ENCODE measurements at regions not wholly inside any gene's neighbourhood (a gene's known extent, or its start where the extent isn't known, plus 50 kb on each side); places are given as distances from the start of the nearest gene placed in this dataset.

DNA sequence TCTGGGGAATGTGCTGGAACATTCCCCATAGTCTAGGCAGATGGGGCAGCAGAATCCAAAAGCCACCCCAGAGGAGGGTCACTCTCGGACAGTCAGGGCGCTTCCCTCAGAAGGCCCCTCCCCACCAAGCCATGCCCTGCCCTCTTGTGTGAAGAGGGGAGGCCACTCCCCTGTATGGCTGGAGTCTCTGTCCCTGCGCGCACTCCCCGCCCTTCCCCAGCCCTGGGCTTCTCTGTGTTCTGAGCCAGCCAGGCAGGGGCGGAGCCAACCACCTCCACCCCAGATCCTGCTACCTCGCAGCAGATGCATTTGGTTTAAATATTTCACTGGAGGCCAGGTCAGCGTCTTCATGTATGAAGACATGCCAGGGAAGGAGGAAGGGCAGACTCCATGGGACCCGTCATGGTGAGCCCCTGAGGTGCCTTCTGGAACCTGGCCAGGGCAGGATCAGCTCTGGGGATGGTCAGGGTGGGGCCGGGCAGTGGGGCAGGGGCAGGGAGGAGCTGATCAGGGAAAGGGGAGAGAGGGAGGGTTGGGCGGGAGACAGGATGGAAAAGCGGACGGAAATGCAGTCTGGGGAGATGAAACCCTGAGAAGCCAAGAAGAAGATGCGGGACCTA lies 107.3 kb downstream of the ADRA2C start:
- TF ChIP-seq EZH2 (IDR thresholded peaks at IDR 0.05; ENCODE audit: borderline replicate concordance, insufficient read depth, low read length, poor library complexity, severe bottlenecking) (no peak), EP300 (conservative IDR thresholded peaks at IDR 0.05; ENCODE audit: poor library complexity, severe bottlenecking) (no peak)
- Histone ChIP-seq H3K27ac (ENCODE audit: low read length) (no peak overlapping the region), H3K9me2 (ENCODE audit: insufficient read depth, low read length) (no peaks in the 10 kb centered on the region), H3K4me3 (ENCODE audit: low read length) (no peak overlapping the region), H3K9me3 (ENCODE audit: low read length) (no peaks in the 10 kb centered on the region), H3K27me3 (ENCODE audit: insufficient read depth, low read depth, low read length) (peaks cover 45% of the 10 kb centered on the region), H3K79me2 (replicated peaks; ENCODE audit: insufficient read depth, low read length) (no peaks in the 10 kb centered on the region), H3K9ac (ENCODE audit: low read length) (no peak overlapping the region), H4K20me1 (ENCODE audit: insufficient read depth) (no peaks in the 10 kb centered on the region), H3K36me3 (ENCODE audit: insufficient read depth, low read length) (no peaks in the 10 kb centered on the region), H3K4me2 (ENCODE audit: low read length) (no peak overlapping the region), H2AFZ (ENCODE audit: low read depth, low read length) (no peak overlapping the region), H3F3A (ENCODE audit: insufficient read depth, low read length, poor library complexity, severe bottlenecking) (no peaks in the 10 kb centered on the region)

GRCh38 chr4:3874028-3874415 lies 107.8 kb downstream of the ADRA2C start:
- Histone ChIP-seq H3K27ac (ENCODE audit: low read length) (no peak overlapping the region), H3F3A (ENCODE audit: insufficient read depth, low read length, poor library complexity, severe bottlenecking) (no peaks in the 10 kb centered on the region), H2AFZ (ENCODE audit: low read depth, low read length) (no peak overlapping the region), H3K9ac (ENCODE audit: low read length) (no peak overlapping the region), H4K20me1 (ENCODE audit: insufficient read depth) (no peaks in the 10 kb centered on the region), H3K79me2 (replicated peaks; ENCODE audit: insufficient read depth, low read length) (no peaks in the 10 kb centered on the region), H3K9me2 (ENCODE audit: insufficient read depth, low read length) (no peaks in the 10 kb centered on the region), H3K4me3 (ENCODE audit: low read length) (no peak overlapping the region), H3K4me2 (ENCODE audit: low read length) (no peak overlapping the region), H3K27me3 (ENCODE audit: insufficient read depth, low read depth, low read length) (peaks cover 45% of the 10 kb centered on the region), H3K36me3 (ENCODE audit: insufficient read depth, low read length) (no peaks in the 10 kb centered on the region), H3K9me3 (ENCODE audit: low read length) (no peaks in the 10 kb centered on the region)
- no peak for TF ChIP-seq EZH2 (IDR thresholded peaks at IDR 0.05; ENCODE audit: borderline replicate concordance, insufficient read depth, low read length, poor library complexity, severe bottlenecking)
- TF ChIP-seq SMC3 (conservative IDR thresholded peaks at IDR 0.05; ENCODE audit: poor library complexity): no peak
- TF ChIP-seq RAD21 (conservative IDR thresholded peaks at IDR 0.05): no peak
- no peak for TF ChIP-seq POLR2AphosphoS5 (IDR thresholded peaks at IDR 0.05)
- TF ChIP-seq MXI1 (conservative IDR thresholded peaks at IDR 0.05; ENCODE audit: poor library complexity, severe bottlenecking): no peak
- no peak for TF ChIP-seq CTCF (IDR thresholded peaks at IDR 0.05; ENCODE audit: poor library complexity, severe bottlenecking)
- no peak for TF ChIP-seq EP300 (conservative IDR thresholded peaks at IDR 0.05; ENCODE audit: poor library complexity, severe bottlenecking)
- TF ChIP-seq REST (IDR thresholded peaks at IDR 0.05; ENCODE audit: borderline replicate concordance): no peak
- no peak for TF ChIP-seq TAF1 (IDR thresholded peaks at IDR 0.05; ENCODE audit: low read depth)
